Naive thymus-derived CD8-positive, alpha-beta T cell (primary cell): ENCODE measurements at regions not wholly inside any gene's neighbourhood (a gene's known extent, or its start where the extent isn't known, plus 50 kb on each side); places are given as distances from the start of the nearest gene placed in this dataset.

Source experiments
- ATAC-seq, 2 donors: fragments of 150-1000 bp; cut with Tn5 transposase in 1 of 2; sonication (Bioruptor Pico), chemical (Tn5 transposase) in 1 of 2; 1 replicate in 1 of 2; 2 replicates in 1 of 2; pipeline ENCODE4 v1.10.0; 2021; ENCODE audit warnings: mild to moderate bottlenecking in 2 of 2, moderate library complexity in 2 of 2
- POLR2A ChIA-PET: fragments of 350-600 bp; sonication (Branson Sonifier 250); formaldehyde crosslinking; loops from one replicate; lab custom pipeline; 2021; ENCODE audit warnings: antibody characterized with exemption; lab: Charles Lee
- DNase-seq, 10 donors: peaks; one replicate each; pipeline versions ENCODE4 v3.0.0 to v3.0.0-alpha.2; 2020 to 2022
- H3K27ac Mint-ChIP-seq, 10 donors: one replicate each; pipeline ENCODE4 v1.8.0; 2020 to 2022; ENCODE audit warnings: mild to moderate bottlenecking in 10 of 10, mixed read lengths in 10 of 10, moderate library complexity in 4 of 10, inconsistent platforms in 1 of 10
- H3K27me3 Mint-ChIP-seq, 5 donors: one replicate each; pipeline ENCODE4 v1.8.0; 2021 to 2022; ENCODE audit warnings: mixed read lengths in 5 of 5
- H3K36me3 Mint-ChIP-seq, 3 donors: one replicate each; pipeline ENCODE4 v1.8.0; 2020 to 2022; ENCODE audit warnings: mixed read lengths in 3 of 3, mild to moderate bottlenecking in 2 of 3, inconsistent platforms in 1 of 3
- H3K4me1 Mint-ChIP-seq, 4 donors: one replicate each; pipeline ENCODE4 v1.8.0; 2021 to 2022; ENCODE audit warnings: mixed read lengths in 4 of 4
- H3K4me3 Mint-ChIP-seq, 10 donors: one replicate each; pipeline ENCODE4 v1.8.0; 2020 to 2022; ENCODE audit warnings: mild to moderate bottlenecking in 10 of 10, mixed read lengths in 10 of 10, moderate library complexity in 6 of 10, inconsistent platforms in 1 of 10
- H3K9me3 Mint-ChIP-seq, 9 donors: one replicate each; pipeline ENCODE4 v1.8.0; 2020 to 2022; ENCODE audit warnings: mixed read lengths in 9 of 9, mild to moderate bottlenecking in 3 of 9, inconsistent platforms in 1 of 9, moderate library complexity in 1 of 9

- H3K36me3 Mint-ChIP-seq: no peaks in the 10 kb centered on the region
- DNase-seq (no peak), ATAC-seq (no peak)
- H3K4me3 Mint-ChIP-seq: no peak overlapping the region
- no peak overlapping the region for H3K27ac Mint-ChIP-seq
- no peaks in the 10 kb centered on the region for H3K4me1 Mint-ChIP-seq
- H3K27me3 Mint-ChIP-seq: peaks cover 0 to 24% (median 5%) of the 10 kb centered on the region in 5 donors
- POLR2A ChIA-PET: no interaction called here
- H3K9me3 Mint-ChIP-seq: peaks cover 0 to 5% (median 0%) of the 10 kb centered on the region in 9 donors
Measured at GRCh38 chr20:22878166-22878565, 156.9 kb upstream of the SSTR4 start.

- ATAC-seq: no peak
- Mint-ChIP-seq H3K4me3 (no peak overlapping the region), H3K36me3 (no peaks in the 10 kb centered on the region), H3K4me1 (no peaks in the 10 kb centered on the region), H3K27me3 (peaks cover 0 to 24% (median 5%) of the 10 kb centered on the region in 5 donors), H3K27ac (no peak overlapping the region), H3K9me3 (peaks cover 0 to 2% (median 0%) of the 10 kb centered on the region in 9 donors)
- no peak for DNase-seq
- POLR2A ChIA-PET: no interaction called here
Measured at GRCh38 chr20:22880277-22880676, 154.8 kb upstream of the SSTR4 start.

GRCh38 chr20:22887796-22888195 lies 147.3 kb upstream of the SSTR4 start:
- Mint-ChIP-seq H3K9me3 (peaks cover 0 to 15% (median 6%) of the 10 kb centered on the region in 9 donors), H3K27me3 (peaks cover 0 to 25% (median 2%) of the 10 kb centered on the region in 5 donors), H3K36me3 (peaks cover 0 to 14% (median 0%) of the 10 kb centered on the region in 3 donors), H3K4me1 (no peaks in the 10 kb centered on the region), H3K4me3 (no peak overlapping the region), H3K27ac (no peak overlapping the region)
- DNase-seq: no peak
- POLR2A ChIA-PET: no interaction called here
- no peak for ATAC-seq

GRCh38 chr20:22890594-22891300 lies 144.4 kb upstream of the SSTR4 start:
- no peaks in the 10 kb centered on the region for H3K4me1 Mint-ChIP-seq
- no peak overlapping the region for H3K27ac Mint-ChIP-seq
- H3K27me3 Mint-ChIP-seq: peaks cover 0 to 25% (median 2%) of the 10 kb centered on the region in 5 donors
- ATAC-seq (no peak), DNase-seq (no peak)
- POLR2A ChIA-PET: no interaction called here
- peaks cover 0 to 15% (median 6%) of the 10 kb centered on the region in 9 donors for H3K9me3 Mint-ChIP-seq
- peaks cover 0 to 14% (median 0%) of the 10 kb centered on the region in 3 donors for H3K36me3 Mint-ChIP-seq
- no peak overlapping the region for H3K4me3 Mint-ChIP-seq

- no peak for ATAC-seq
- Mint-ChIP-seq H3K27ac (no peak overlapping the region), H3K9me3 (peaks cover 2 to 35% (median 23%) of the 10 kb centered on the region in 9 donors), H3K36me3 (peaks cover 0 to 5% (median 0%) of the 10 kb centered on the region in 3 donors), H3K4me3 (no peak overlapping the region), H3K27me3 (peaks cover 0 to 3% (median 0%) of the 10 kb centered on the region in 5 donors), H3K4me1 (no peaks in the 10 kb centered on the region)
- POLR2A ChIA-PET: no interaction called here
- no peak for DNase-seq
Measured at GRCh38 chr20:22901164-22901563, 133.9 kb upstream of the SSTR4 start.

- DNase-seq (no peak), ATAC-seq (no peak)
- POLR2A ChIA-PET: no interaction called here
Measured at GRCh38 chr20:22901921-22902320, 133.2 kb upstream of the SSTR4 start.

GRCh38 chr20:22904386-22904785 lies 130.7 kb upstream of the SSTR4 start:
- H3K36me3 Mint-ChIP-seq: peaks cover 0 to 5% (median 0%) of the 10 kb centered on the region in 3 donors
- POLR2A ChIA-PET: no interaction called here

More at GRCh38 chr20:22901921-22902320, 133.2 kb upstream of the SSTR4 start:
- H3K27ac Mint-ChIP-seq: no peak overlapping the region
- H3K36me3 Mint-ChIP-seq: peaks cover 0 to 5% (median 0%) of the 10 kb centered on the region in 3 donors
- H3K9me3 Mint-ChIP-seq: peaks cover 2 to 35% (median 23%) of the 10 kb centered on the region in 9 donors
- H3K27me3 Mint-ChIP-seq: peaks cover 0 to 3% (median 0%) of the 10 kb centered on the region in 5 donors
- H3K4me3 Mint-ChIP-seq: no peak overlapping the region
- H3K4me1 Mint-ChIP-seq: no peaks in the 10 kb centered on the region

GRCh38 chr20:22904905-22905304 lies 130.2 kb upstream of the SSTR4 start:
- Mint-ChIP-seq H3K4me3 (no peak overlapping the region), H3K9me3 (peaks cover 2 to 27% (median 17%) of the 10 kb centered on the region in 9 donors), H3K4me1 (no peaks in the 10 kb centered on the region), H3K27me3 (peaks cover 0 to 1% (median 0%) of the 10 kb centered on the region in 5 donors), H3K36me3 (peaks cover 0 to 5% (median 0%) of the 10 kb centered on the region in 3 donors), H3K27ac (no peak overlapping the region)
- POLR2A ChIA-PET: no interaction called here
- DNase-seq (no peak), ATAC-seq (no peak)

More at GRCh38 chr20:22904386-22904785, 130.7 kb upstream of the SSTR4 start:
- DNase-seq (no peak), ATAC-seq (no peak)
- H3K9me3 Mint-ChIP-seq: peaks cover 2 to 32% (median 20%) of the 10 kb centered on the region in 9 donors
- H3K4me1 Mint-ChIP-seq: no peaks in the 10 kb centered on the region
- peak overlapping the region in 1 of 10 donors; percentile 9 for H3K27ac Mint-ChIP-seq
- H3K4me3 Mint-ChIP-seq: no peak overlapping the region
- peaks cover 0 to 1% (median 0%) of the 10 kb centered on the region in 5 donors for H3K27me3 Mint-ChIP-seq

GRCh38 chr20:22905658-22906057 lies 129.5 kb upstream of the SSTR4 start:
- Mint-ChIP-seq H3K9me3 (peaks cover 2 to 20% (median 14%) of the 10 kb centered on the region in 9 donors), H3K27ac (no peak overlapping the region), H3K27me3 (peaks cover 0 to 1% (median 0%) of the 10 kb centered on the region in 5 donors), H3K4me1 (no peaks in the 10 kb centered on the region), H3K36me3 (peaks cover 0 to 4% (median 0%) of the 10 kb centered on the region in 3 donors), H3K4me3 (no peak overlapping the region)
- DNase-seq (no peak), ATAC-seq (no peak)
- POLR2A ChIA-PET: no interaction called here

GRCh38 chr20:22908437-22908836 lies 126.7 kb upstream of the SSTR4 start:
- POLR2A ChIA-PET: no interaction called here
- no peaks in the 10 kb centered on the region for H3K4me1 Mint-ChIP-seq
- peaks cover 0 to 1% (median 0%) of the 10 kb centered on the region in 5 donors for H3K27me3 Mint-ChIP-seq
- DNase-seq: no peak
- peaks cover 0 to 10% (median 6%) of the 10 kb centered on the region in 9 donors for H3K9me3 Mint-ChIP-seq
- ATAC-seq: no peak
- no peak overlapping the region for H3K4me3 Mint-ChIP-seq
- no peaks in the 10 kb centered on the region for H3K36me3 Mint-ChIP-seq
- no peak overlapping the region for H3K27ac Mint-ChIP-seq

GRCh38 chr20:22908944-22909343 lies 126.2 kb upstream of the SSTR4 start:
- Mint-ChIP-seq H3K27ac (no peak overlapping the region), H3K36me3 (no peaks in the 10 kb centered on the region), H3K4me3 (no peak overlapping the region), H3K4me1 (no peaks in the 10 kb centered on the region), H3K27me3 (peaks cover 0 to 2% (median 0%) of the 10 kb centered on the region in 5 donors), H3K9me3 (peaks cover 0 to 13% (median 8%) of the 10 kb centered on the region in 9 donors)
- POLR2A ChIA-PET: no interaction called here
- no peak for ATAC-seq
- no peak for DNase-seq

GRCh38 chr20:22909436-22909835 lies 125.7 kb upstream of the SSTR4 start:
- H3K36me3 Mint-ChIP-seq: no peaks in the 10 kb centered on the region
- H3K4me1 Mint-ChIP-seq: no peaks in the 10 kb centered on the region
- H3K4me3 Mint-ChIP-seq: no peak overlapping the region
- H3K27ac Mint-ChIP-seq: no peak overlapping the region
- H3K9me3 Mint-ChIP-seq: peaks cover 0 to 15% (median 11%) of the 10 kb centered on the region in 9 donors
- POLR2A ChIA-PET: no interaction called here
- ATAC-seq (no peak), DNase-seq (no peak)
- peaks cover 0 to 3% (median 0%) of the 10 kb centered on the region in 5 donors for H3K27me3 Mint-ChIP-seq

GRCh38 chr20:22910287-22910852 lies 124.7 kb upstream of the SSTR4 start:
- POLR2A ChIA-PET: no interaction called here
- peaks cover 0 to 3% (median 0%) of the 10 kb centered on the region in 5 donors for H3K27me3 Mint-ChIP-seq
- H3K9me3 Mint-ChIP-seq: peaks cover 0 to 20% (median 11%) of the 10 kb centered on the region in 9 donors
- no peak for ATAC-seq
- H3K27ac Mint-ChIP-seq: no peak overlapping the region
- no peaks in the 10 kb centered on the region for H3K4me1 Mint-ChIP-seq
- no peak overlapping the region for H3K4me3 Mint-ChIP-seq
- H3K36me3 Mint-ChIP-seq: no peaks in the 10 kb centered on the region
- no peak for DNase-seq
